ENCODE measurements at regions not wholly inside any gene's neighbourhood (a gene's known extent, or its start where the extent isn't known, plus 50 kb on each side); places are given as distances from the start of the nearest gene placed in this dataset.

DNA sequence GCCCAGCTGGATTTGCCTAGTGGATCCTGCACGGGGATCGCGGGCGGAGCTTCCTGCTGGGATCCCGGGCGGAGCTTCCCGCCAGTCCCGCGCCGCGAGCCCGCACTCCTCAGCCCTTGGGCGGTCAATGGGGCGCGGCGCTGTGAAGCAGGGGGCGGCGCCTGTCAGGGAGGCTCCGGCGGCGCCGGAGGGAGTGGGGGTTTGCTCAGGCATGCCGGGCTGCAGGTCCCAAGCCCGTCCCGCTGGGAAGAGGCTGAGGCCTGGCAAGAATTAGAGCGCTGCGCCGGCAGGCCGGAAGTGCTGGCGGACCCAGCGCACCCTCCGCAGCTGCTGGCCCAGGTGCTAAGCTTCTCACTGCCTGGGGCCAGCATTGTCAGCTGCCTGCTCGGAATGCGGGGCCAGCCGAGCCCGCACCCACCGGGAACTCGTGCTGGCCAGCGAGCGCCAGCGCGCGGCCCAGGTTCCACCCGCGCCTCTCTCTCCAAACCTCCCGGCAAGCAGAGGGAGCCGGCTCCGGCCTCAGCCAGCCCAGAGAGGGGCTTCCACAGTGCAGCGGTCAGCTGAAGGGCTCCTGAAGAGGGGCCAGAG is 119.6 kb downstream of the PRR20E start:
- TF ChIP-seq GABPA (IDR thresholded peaks at IDR 0.05; ENCODE audit: low read depth): no peak
- TF ChIP-seq POLR2A (IDR thresholded peaks at IDR 0.05; ENCODE audit: low read depth, low read length): no peak
- no peak for TF ChIP-seq HDAC2 (IDR thresholded peaks at IDR 0.05)
- no peak for TF ChIP-seq CBX5 (IDR thresholded peaks at IDR 0.05; ENCODE audit: low read depth)
- TF ChIP-seq EP300 (IDR thresholded peaks at IDR 0.05; ENCODE audit: borderline replicate concordance in 1 of 2, control insufficient read depth in 1 of 2, low read depth in 2 of 2, low read length in 2 of 2): no peak
- TF ChIP-seq, protein P1, sequence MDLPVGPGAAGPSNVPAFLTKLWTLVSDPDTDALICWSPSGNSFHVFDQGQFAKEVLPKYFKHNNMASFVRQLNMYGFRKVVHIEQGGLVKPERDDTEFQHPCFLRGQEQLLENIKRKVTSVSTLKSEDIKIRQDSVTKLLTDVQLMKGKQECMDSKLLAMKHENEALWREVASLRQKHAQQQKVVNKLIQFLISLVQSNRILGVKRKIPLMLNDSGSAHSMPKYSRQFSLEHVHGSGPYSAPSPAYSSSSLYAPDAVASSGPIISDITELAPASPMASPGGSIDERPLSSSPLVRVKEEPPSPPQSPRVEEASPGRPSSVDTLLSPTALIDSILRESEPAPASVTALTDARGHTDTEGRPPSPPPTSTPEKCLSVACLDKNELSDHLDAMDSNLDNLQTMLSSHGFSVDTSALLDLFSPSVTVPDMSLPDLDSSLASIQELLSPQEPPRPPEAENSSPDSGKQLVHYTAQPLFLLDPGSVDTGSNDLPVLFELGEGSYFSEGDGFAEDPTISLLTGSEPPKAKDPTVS (IDR thresholded peaks at IDR 0.05; ENCODE audit: low read depth, low read length): no peak

Data from GM12878 (cell line).